IMR-90 (cell line): ENCODE measurements at regions not wholly inside any gene's neighbourhood (a gene's known extent, or its start where the extent isn't known, plus 50 kb on each side); places are given as distances from the start of the nearest gene placed in this dataset.

Experiments used
- ATAC-seq: fragments of 200-7000 bp; cut with Tn5 transposase; 2 replicates; pipeline ENCODE4 v1.9.1; 2020; ENCODE audit warnings: low read depth, mild to moderate bottlenecking, moderate library complexity
- BruUV-seq: library from RNA; stranded (reverse); fragments of 400-500 nt; replicated peaks from 2 replicates; lab custom pipeline; 2021; lab: Mats Ljungman, UMichigan
- CTCF ChIA-PET: fragments of 300-600 bp; formaldehyde crosslinking; extraction: SDS; loops from one replicate; lab custom pipeline; 2021; ENCODE audit warnings: antibody characterized with exemption; lab: Yijun Ruan, JAX
- POLR2A ChIA-PET: fragments of 300-600 bp; sonication (Branson Sonifier 250); formaldehyde crosslinking; loops from one replicate; lab custom pipeline; 2022; ENCODE audit warnings: antibody characterized with exemption; ENCODE audit not compliant: unreplicated experiment; lab: Charles Lee
- DNase-seq: peaks from one replicate; pipeline ENCODE4 v3.0.0; 2013
- H2AFZ ChIP-seq: replicated peaks from 2 replicates; pipeline ENCODE3; 2013; ENCODE audit warnings: low read length, mild to moderate bottlenecking; ENCODE audit not compliant: poor library complexity
- H2AK5ac ChIP-seq: 2 replicates; pipeline ENCODE4 v1.6.1; 2013; ENCODE audit warnings: low read depth, low read length, inconsistent platforms
- H2AK9ac ChIP-seq: replicated peaks from 2 replicates; pipeline ENCODE3; 2013; ENCODE audit warnings: mild to moderate bottlenecking, low read depth, low read length, moderate library complexity; ENCODE audit not compliant: poor library complexity
- H2BK120ac ChIP-seq: 2 replicates; pipeline ENCODE4 v1.6.1; 2013; ENCODE audit warnings: low read depth, low read length, inconsistent platforms
- H2BK15ac ChIP-seq: 3 replicates; pipeline ENCODE4 v1.6.1; 2013; ENCODE audit warnings: low read depth, low read length, inconsistent platforms
- H2BK20ac ChIP-seq: 2 replicates; pipeline ENCODE4 v1.6.1; 2013; ENCODE audit warnings: low read depth, mild to moderate bottlenecking, inconsistent platforms, low read length, moderate library complexity
- H2BK5ac ChIP-seq: 2 replicates; pipeline ENCODE4 v1.6.1; 2013; ENCODE audit warnings: mild to moderate bottlenecking, low read depth, low read length, inconsistent platforms; ENCODE audit not compliant: poor library complexity, severe bottlenecking
- H3K14ac ChIP-seq: replicated peaks from 2 replicates; pipeline ENCODE4 v1.6.1; 2013; ENCODE audit warnings: low read depth, low read length, inconsistent platforms
- H3K18ac ChIP-seq: 2 replicates; pipeline ENCODE4 v1.6.1; 2013; ENCODE audit warnings: low read depth, low read length, control low read depth
- H3K23ac ChIP-seq: 2 replicates; pipeline ENCODE4 v1.6.1; 2013; ENCODE audit warnings: low read depth, low read length, inconsistent platforms
- H3K27ac ChIP-seq: 2 replicates; pipeline ENCODE4 v1.5.1; 2013; ENCODE audit warnings: mild to moderate bottlenecking, control low read depth, low read length; ENCODE audit not compliant: insufficient read depth
- H3K27me3 ChIP-seq: 2 replicates; pipeline ENCODE4 v1.6.1; 2013; ENCODE audit warnings: low read length; ENCODE audit not compliant: control insufficient read depth, insufficient read depth
- H3K36me3 ChIP-seq: 2 replicates; pipeline ENCODE4 v1.6.1; 2013; ENCODE audit warnings: low read length, mixed read lengths; ENCODE audit not compliant: control insufficient read depth, insufficient read depth
- H3K4ac ChIP-seq: 2 replicates; pipeline ENCODE4 v1.6.1; 2013; ENCODE audit warnings: low read depth, low read length, inconsistent platforms
- H3K4me1 ChIP-seq: 2 replicates; pipeline ENCODE4 v1.6.1; 2013; ENCODE audit warnings: low read length, mixed read lengths; ENCODE audit not compliant: control insufficient read depth, insufficient read depth
- H3K4me2 ChIP-seq: 2 replicates; pipeline ENCODE4 v1.6.1; 2013; ENCODE audit warnings: low read depth, mild to moderate bottlenecking, control low read depth, low read length, moderate library complexity
- H3K4me3 ChIP-seq: 2 replicates; pipeline ENCODE4 v1.5.1; 2013; ENCODE audit warnings: low read depth, mild to moderate bottlenecking, control low read depth, low read length, moderate library complexity; ENCODE audit not compliant: insufficient read depth
- H3K56ac ChIP-seq: 2 replicates; pipeline ENCODE4 v1.6.1; 2013; ENCODE audit warnings: low read length, inconsistent platforms; ENCODE audit not compliant: insufficient read depth; ENCODE audit errors: extremely low read depth
- H3K79me1 ChIP-seq, 2 experiments: 2 replicates each; pipeline ENCODE4 v1.6.1; 2013; ENCODE audit warnings: low read length in 2 of 2, inconsistent platforms in 1 of 2, low read depth in 1 of 2
- H3K9ac ChIP-seq: 2 replicates; pipeline ENCODE4 v1.6.1; 2013; ENCODE audit warnings: low read depth, low read length, control low read depth
- H3K9me1 ChIP-seq: 2 replicates; pipeline ENCODE4 v1.6.1; 2013; ENCODE audit warnings: low read length, inconsistent platforms; ENCODE audit not compliant: insufficient read depth
- H3K9me3 ChIP-seq: 2 replicates; pipeline ENCODE4 v1.6.1; 2013; ENCODE audit warnings: low read length; ENCODE audit not compliant: control insufficient read depth, insufficient read depth
- H4K20me1 ChIP-seq: 2 replicates; pipeline ENCODE4 v1.6.1; 2013; ENCODE audit warnings: low read length, inconsistent platforms; ENCODE audit not compliant: insufficient read depth
- H4K5ac ChIP-seq: 2 replicates; pipeline ENCODE4 v1.6.1; 2013; ENCODE audit warnings: mild to moderate bottlenecking, low read depth, low read length, control low read depth
- H4K8ac ChIP-seq, 2 experiments: 2 replicates each; pipeline ENCODE4 v1.6.1; 2013; ENCODE audit warnings: low read depth in 2 of 2, low read length in 2 of 2, control low read depth in 1 of 2, inconsistent platforms in 1 of 2
- H4K91ac ChIP-seq: 2 replicates; pipeline ENCODE4 v1.6.1; 2013; ENCODE audit warnings: low read depth, low read length, inconsistent platforms; ENCODE audit not compliant: insufficient read depth
- BHLHE40 ChIP-seq: fragments of 150-350 bp; IDR thresholded peaks from 2 replicates; pipeline ENCODE4 v1.6.1; 2016; ENCODE audit warnings: mild to moderate bottlenecking, low read depth, low read length
- CEBPB ChIP-seq: IDR thresholded peaks from 2 replicates; pipeline ENCODE4 v1.6.1; 2012; ENCODE audit warnings: low read depth, low read length, improper control_type of control experiment
- CHD1 ChIP-seq: IDR thresholded peaks from 2 replicates; pipeline ENCODE4 v1.6.1; 2012; ENCODE audit warnings: low read depth, low read length, improper control_type of control experiment
- ELK1 ChIP-seq: fragments of 150-350 bp; IDR thresholded peaks from 2 replicates; pipeline ENCODE4 v1.6.1; 2016; ENCODE audit warnings: low read depth, mild to moderate bottlenecking, low read length, moderate library complexity, borderline replicate concordance
- FOS ChIP-seq: fragments of 150-350 bp; IDR thresholded peaks from 2 replicates; pipeline ENCODE4 v1.6.1; 2016; ENCODE audit warnings: low read depth, low read length
- MAFK ChIP-seq: IDR thresholded peaks from 2 replicates; pipeline ENCODE4 v1.6.1; 2012; ENCODE audit warnings: low read depth, low read length, improper control_type of control experiment
- MAZ ChIP-seq: IDR thresholded peaks from 2 replicates; pipeline ENCODE4 v1.6.1; 2012; ENCODE audit warnings: low read depth, mild to moderate bottlenecking, low read length, improper control_type of control experiment, moderate library complexity, borderline replicate concordance
- MXI1 ChIP-seq: IDR thresholded peaks from 2 replicates; pipeline ENCODE4 v1.6.1; 2012; ENCODE audit warnings: low read depth, mild to moderate bottlenecking, low read length, moderate library complexity, borderline replicate concordance
- NFE2L2 ChIP-seq: fragments of 150-350 bp; IDR thresholded peaks from 2 replicates; pipeline ENCODE4 v1.6.1; 2016; ENCODE audit warnings: low read depth, mild to moderate bottlenecking, low read length
- POLR2A ChIP-seq: IDR thresholded peaks from 2 replicates; pipeline ENCODE4 v1.6.1; 2012; ENCODE audit warnings: mild to moderate bottlenecking, low read depth, low read length
- RAD21 ChIP-seq: IDR thresholded peaks from 2 replicates; pipeline ENCODE4 v1.6.1; 2012; ENCODE audit warnings: low read length, improper control_type of control experiment
- RCOR1 ChIP-seq: IDR thresholded peaks from 2 replicates; pipeline ENCODE4 v1.6.1; 2012; ENCODE audit warnings: mild to moderate bottlenecking, low read length, improper control_type of control experiment; ENCODE audit not compliant: insufficient replicate concordance
- RFX5 ChIP-seq: IDR thresholded peaks from 2 replicates; pipeline ENCODE4 v1.8.0; 2012; ENCODE audit warnings: low read depth, mild to moderate bottlenecking, low read length, moderate library complexity
- SMC3 ChIP-seq: fragments of 150-350 bp; IDR thresholded peaks from 2 replicates; pipeline ENCODE4 v1.6.1; 2016; ENCODE audit warnings: low read depth, mild to moderate bottlenecking, antibody characterized with exemption, low read length, moderate library complexity
- WGBS, 2 experiments: methylation state at CpG; one replicate each; pipeline versions ENCODE4 v1.1.5 to v1.1.7; 2013; ENCODE audit warnings: missing lambda C conversion rate in 2 of 2; ENCODE audit not compliant: insufficient read length in 1 of 2; ENCODE audit errors: extremely low coverage in 2 of 2; 5-methylcytosine and 5-hydroxymethylcytosine counted together
- dilution Hi-C: fragments of 300-500 bp; cut with HindIII; formaldehyde crosslinking; loops from one replicate; pipeline ENCODE4 v1.14.3; 2018; ENCODE audit warnings: low sequenced_read_pairs; ENCODE audit not compliant: unreplicated experiment
- in situ Hi-C: fragments of 300-500 bp; cut with MboI; formaldehyde crosslinking; loops from 3 replicates; pipeline ENCODE4 v1.14.3; 2019; ENCODE audit warnings: low sequenced_read_pairs, inconsistent platforms, mixed read lengths
- intact Hi-C: fragments of 100-400 bp; cut with micrococcal nuclease; formaldehyde crosslinking; loops from 2 replicates; pipeline ENCODE4 v1.10.0; 2022
- TF ChIP-seq, protein P1 (sequence below): fragments of 150-350 bp; IDR thresholded peaks from 2 replicates; pipeline ENCODE4 v1.6.1; 2017; ENCODE audit warnings: mild to moderate bottlenecking, antibody characterized with exemption, low read length, low read depth
- TF ChIP-seq, protein P2 (sequence below): conservative IDR thresholded peaks from 2 replicates; pipeline ENCODE4 v1.5.1; 2012; ENCODE audit warnings: mild to moderate bottlenecking, low read depth, low read length, improper control_type of control experiment

- Histone ChIP-seq H3K4me1 (no peaks in the 10 kb centered on the region), H3K9me1 (no peaks in the 10 kb centered on the region), H3K4me2 (no peak overlapping the region), H2BK5ac (no peak overlapping the region), H3K27me3 (no peaks in the 10 kb centered on the region; the same call in 1 of the 2 replicates), H2AK9ac (no peak overlapping the region), H3K14ac (no peak overlapping the region), H2BK15ac (no peak overlapping the region), H4K8ac (no peak overlapping the region), H2AFZ (no peak overlapping the region), H3K18ac (no peak overlapping the region), H3K23ac (no peak overlapping the region), H2BK120ac (no peak overlapping the region), H2AK5ac (no peak overlapping the region), H3K4ac (no peak overlapping the region), H3K4me3 (no peak overlapping the region), H3K9ac (no peak overlapping the region), H4K91ac (no peak overlapping the region), H3K56ac (no peak overlapping the region), H2BK20ac (no peak overlapping the region), H4K20me1 (no peaks in the 10 kb centered on the region), H3K36me3 (no peaks in the 10 kb centered on the region), H3K9me3 (peaks cover 10% of the 10 kb centered on the region), H3K27ac (no peak overlapping the region), H3K79me1 (no peaks in the 10 kb centered on the region), H4K5ac (no peak overlapping the region)
- no CpG with 5 or more reads among the region's 1 CpG for WGBS, 2 experiments
- no peak for ATAC-seq
- CTCF ChIA-PET, result no interaction called here
- no TSS peak for BruUV-seq
- POLR2A ChIA-PET, result no interaction called here
- TF ChIP-seq MXI1, result no peak
- no peak for TF ChIP-seq CHD1
- TF ChIP-seq RCOR1, result no peak
- TF ChIP-seq FOS, result no peak
- TF ChIP-seq ELK1, result no peak
- no peak for TF ChIP-seq CEBPB
- no peak for TF ChIP-seq POLR2A
- TF ChIP-seq BHLHE40, result no peak
- TF ChIP-seq, protein P1, sequence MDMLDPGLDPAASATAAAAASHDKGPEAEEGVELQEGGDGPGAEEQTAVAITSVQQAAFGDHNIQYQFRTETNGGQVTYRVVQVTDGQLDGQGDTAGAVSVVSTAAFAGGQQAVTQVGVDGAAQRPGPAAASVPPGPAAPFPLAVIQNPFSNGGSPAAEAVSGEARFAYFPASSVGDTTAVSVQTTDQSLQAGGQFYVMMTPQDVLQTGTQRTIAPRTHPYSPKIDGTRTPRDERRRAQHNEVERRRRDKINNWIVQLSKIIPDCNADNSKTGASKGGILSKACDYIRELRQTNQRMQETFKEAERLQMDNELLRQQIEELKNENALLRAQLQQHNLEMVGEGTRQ, result no peak
- TF ChIP-seq MAFK, result no peak
- TF ChIP-seq SMC3, result no peak
- TF ChIP-seq RAD21, result no peak
- no peak for TF ChIP-seq RFX5
- TF ChIP-seq, protein P2, sequence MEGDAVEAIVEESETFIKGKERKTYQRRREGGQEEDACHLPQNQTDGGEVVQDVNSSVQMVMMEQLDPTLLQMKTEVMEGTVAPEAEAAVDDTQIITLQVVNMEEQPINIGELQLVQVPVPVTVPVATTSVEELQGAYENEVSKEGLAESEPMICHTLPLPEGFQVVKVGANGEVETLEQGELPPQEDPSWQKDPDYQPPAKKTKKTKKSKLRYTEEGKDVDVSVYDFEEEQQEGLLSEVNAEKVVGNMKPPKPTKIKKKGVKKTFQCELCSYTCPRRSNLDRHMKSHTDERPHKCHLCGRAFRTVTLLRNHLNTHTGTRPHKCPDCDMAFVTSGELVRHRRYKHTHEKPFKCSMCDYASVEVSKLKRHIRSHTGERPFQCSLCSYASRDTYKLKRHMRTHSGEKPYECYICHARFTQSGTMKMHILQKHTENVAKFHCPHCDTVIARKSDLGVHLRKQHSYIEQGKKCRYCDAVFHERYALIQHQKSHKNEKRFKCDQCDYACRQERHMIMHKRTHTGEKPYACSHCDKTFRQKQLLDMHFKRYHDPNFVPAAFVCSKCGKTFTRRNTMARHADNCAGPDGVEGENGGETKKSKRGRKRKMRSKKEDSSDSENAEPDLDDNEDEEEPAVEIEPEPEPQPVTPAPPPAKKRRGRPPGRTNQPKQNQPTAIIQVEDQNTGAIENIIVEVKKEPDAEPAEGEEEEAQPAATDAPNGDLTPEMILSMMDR, result no peak
- TF ChIP-seq NFE2L2, result no peak
- TF ChIP-seq MAZ, result no peak
- intact Hi-C loops (no loop called here), in situ Hi-C loops (no loop called here), dilution Hi-C loops (no loop called here)
- DNase-seq, result no peak
Observed at GRCh38 chr20:47914792-47915191, 129.5 kb upstream of the SULF2 start.
